DMS53 (cell line): ENCODE measurements at regions not wholly inside any gene's neighbourhood (a gene's known extent, or its start where the extent isn't known, plus 50 kb on each side); places are given as distances from the start of the nearest gene placed in this dataset.
"Not testable (repeated sequence)": the region's sequence is repeated elsewhere in the genome, so short reads cannot be mapped to it uniquely, and the experiment has no call there.

ENCODE experiments used
- DNase-seq: peaks from one replicate; lab custom pipeline; 2025; lab: John Stamatoyannopoulos, UW

GRCh38 chr4:60344908-60345307, 855.2 kb upstream of the ADGRL3 start:
- DNase-seq: peak; percentile 52

- DNase-seq: no peak
These were observed 854.7 kb upstream of the ADGRL3 start for GRCh38 chr4:60345392-60345791.

GRCh38 chr4:60359746-60360367, 840.3 kb upstream of the ADGRL3 start:
- no peak for DNase-seq

GRCh38 chr4:60365176-60365575, 835.0 kb upstream of the ADGRL3 start:
- no peak for DNase-seq

GRCh38 chr4:60366661-60367060, 833.5 kb upstream of the ADGRL3 start:
- no peak for DNase-seq

- DNase-seq: no peak
These were observed 831.1 kb upstream of the ADGRL3 start for GRCh38 chr4:60368986-60369385.

GRCh38 chr4:60378010-60378409, 822.1 kb upstream of the ADGRL3 start:
- DNase-seq: peak; percentile 6

GRCh38 chr4:60384516-60384915, 815.6 kb upstream of the ADGRL3 start:
- no peak for DNase-seq

- DNase-seq: no peak
These were observed 810.5 kb upstream of the ADGRL3 start for GRCh38 chr4:60389633-60390032.

- DNase-seq: no peak
These were observed 803.6 kb upstream of the ADGRL3 start for GRCh38 chr4:60396341-60397049.

- no peak for DNase-seq
These were observed 799.5 kb upstream of the ADGRL3 start for GRCh38 chr4:60400593-60400992.

GRCh38 chr4:60404027-60404426, 796.1 kb upstream of the ADGRL3 start:
- no peak for DNase-seq

- DNase-seq: no peak
These were observed 777.7 kb upstream of the ADGRL3 start for GRCh38 chr4:60422439-60422838.

GRCh38 chr4:60423573-60424184, 776.4 kb upstream of the ADGRL3 start:
- not testable (repeated sequence) for DNase-seq

- no peak for DNase-seq
These were observed 767.2 kb upstream of the ADGRL3 start for GRCh38 chr4:60432911-60433310.

- DNase-seq: no peak
These were observed 757.1 kb upstream of the ADGRL3 start for GRCh38 chr4:60443068-60443467.

- DNase-seq: no peak
These were observed 756.3 kb upstream of the ADGRL3 start for GRCh38 chr4:60443796-60444195.

- DNase-seq: no peak
These were observed 750.1 kb upstream of the ADGRL3 start for GRCh38 chr4:60450054-60450453.

GRCh38 chr4:60452266-60452665, 747.9 kb upstream of the ADGRL3 start:
- no peak for DNase-seq

- DNase-seq: no peak
These were observed 744.7 kb upstream of the ADGRL3 start for GRCh38 chr4:60455380-60455779.

GRCh38 chr4:60461551-60461950, 738.6 kb upstream of the ADGRL3 start:
- DNase-seq: no peak

GRCh38 chr4:60463857-60464502, 736.1 kb upstream of the ADGRL3 start:
- DNase-seq: peak; percentile 60

GRCh38 chr4:60482921-60483351, 717.2 kb upstream of the ADGRL3 start:
- DNase-seq: no peak
